GM12878 (cell line): ENCODE measurements at regions not wholly inside any gene's neighbourhood (a gene's known extent, or its start where the extent isn't known, plus 50 kb on each side); places are given as distances from the start of the nearest gene placed in this dataset.

Source experiments
- CTCF ChIP-seq, 3 experiments: IDR thresholded peaks in 2 of 3; conservative IDR thresholded peaks in 1 of 3; 2 replicates each; pipeline ENCODE4 v1.5.1; 2011; ENCODE audit warnings: low read depth in 3 of 3, low read length in 3 of 3, mild to moderate bottlenecking in 3 of 3, control low read depth in 2 of 3, moderate library complexity in 2 of 3, inconsistent platforms in 1 of 3, mixed read lengths in 1 of 3; ENCODE audit not compliant: control insufficient read depth in 2 of 3, insufficient read depth in 1 of 3; ENCODE audit errors: extremely low read depth in 1 of 3
- EP300 ChIP-seq, 2 experiments: fragments of 150-350 bp in 1 of 2; IDR thresholded peaks; 2 replicates each; pipeline ENCODE4 v1.6.1; 2011 to 2012; ENCODE audit warnings: low read depth in 2 of 2, low read length in 2 of 2, borderline replicate concordance in 1 of 2, improper control_type of control experiment in 1 of 2, inconsistent platforms in 1 of 2; ENCODE audit not compliant: control insufficient read depth in 1 of 2
- GABPA ChIP-seq: IDR thresholded peaks from 2 replicates; pipeline ENCODE4 v1.6.1; 2014; ENCODE audit warnings: antibody characterized with exemption, low read depth, mild to moderate bottlenecking, inconsistent platforms
- LARP7 ChIP-seq: fragments of 450-650 bp; IDR thresholded peaks from 2 replicates; pipeline ENCODE4 v1.6.1; 2017; ENCODE audit warnings: mild to moderate bottlenecking
- MEF2A ChIP-seq: IDR thresholded peaks from 2 replicates; pipeline ENCODE4 v1.6.1; 2011; ENCODE audit warnings: low read depth, mild to moderate bottlenecking, low read length, moderate library complexity; ENCODE audit not compliant: insufficient read depth
- MYC ChIP-seq: IDR thresholded peaks from 2 replicates; pipeline ENCODE4 v1.6.1; 2011; ENCODE audit warnings: mild to moderate bottlenecking, low read length, moderate library complexity, inconsistent platforms; ENCODE audit not compliant: insufficient read depth, insufficient replicate concordance, insufficient read length, severe bottlenecking
- RUNX3 ChIP-seq: IDR thresholded peaks from 2 replicates; pipeline ENCODE4 v1.6.1; 2012; ENCODE audit warnings: low read length, inconsistent platforms
- SP1 ChIP-seq: IDR thresholded peaks from one replicate; pipeline ENCODE4 v1.6.1; 2011; ENCODE audit warnings: low read depth, low read length
- ZNF207 ChIP-seq: fragments of 450-650 bp; IDR thresholded peaks from 2 replicates; pipeline ENCODE4 v1.6.1; 2014; ENCODE audit warnings: antibody characterized with exemption, mild to moderate bottlenecking, borderline replicate concordance

GRCh38 chr10:4568086-4568485 lies 257.9 kb upstream of the AKR1E2 start:
- TF ChIP-seq GABPA (no peak), MYC (no peak), CTCF (IDR thresholded peaks at IDR 0.05 in 2 of 3, conservative IDR thresholded peaks at IDR 0.05 in 1 of 3; ENCODE audit: control insufficient read depth in 2 of 3, extremely low read depth in 1 of 3, insufficient read depth in 1 of 3, low read depth in 3 of 3, low read length in 3 of 3) (no peak), EP300 (IDR thresholded peaks at IDR 0.05; ENCODE audit: borderline replicate concordance in 1 of 2, control insufficient read depth in 1 of 2, low read depth in 2 of 2, low read length in 2 of 2) (no peak), SP1 (no peak), MEF2A (no peak), ZNF207 (no peak), RUNX3 (no peak), LARP7 (no peak)
